Fibroblast of mammary gland (primary cell): ENCODE measurements at regions not wholly inside any gene's neighbourhood (a gene's known extent, or its start where the extent isn't known, plus 50 kb on each side); places are given as distances from the start of the nearest gene placed in this dataset.

Experiments
- DNase-seq: peaks from one replicate; pipeline ENCODE4 v3.0.0-alpha.2; 2010; ENCODE audit warnings: low read depth
- H3K4me3 ChIP-seq: 2 replicates; pipeline ENCODE4 v1.5.1; 2011; ENCODE audit warnings: low read depth, mild to moderate bottlenecking, low read length, moderate library complexity; ENCODE audit not compliant: control insufficient read depth
- CTCF ChIP-seq: conservative IDR thresholded peaks from 2 replicates; pipeline ENCODE4 v1.5.1; 2011; ENCODE audit warnings: low read depth, low read length, inconsistent platforms; ENCODE audit not compliant: control insufficient read depth, insufficient read depth

GRCh38 chr2:223431479-223431878, 170.7 kb downstream of the SCG2 start:
- TF ChIP-seq CTCF, result no peak
- no peak for DNase-seq
- H3K4me3 ChIP-seq, result no peak overlapping the region

- H3K4me3 ChIP-seq, result no peak overlapping the region
- no peak for DNase-seq
- TF ChIP-seq CTCF, result no peak
These were observed 168.7 kb downstream of the SCG2 start for GRCh38 chr2:223433461-223433860.

GRCh38 chr2:223437788-223438187, 164.4 kb downstream of the SCG2 start:
- H3K4me3 ChIP-seq, result no peak overlapping the region
- TF ChIP-seq CTCF, result no peak
- no peak for DNase-seq

GRCh38 chr2:223439184-223439583, 163.0 kb downstream of the SCG2 start:
- H3K4me3 ChIP-seq, result no peak overlapping the region
- DNase-seq, result no peak
- no peak for TF ChIP-seq CTCF

GRCh38 chr2:223439786-223440185, 162.4 kb downstream of the SCG2 start:
- TF ChIP-seq CTCF, result no peak
- no peak overlapping the region for H3K4me3 ChIP-seq
- DNase-seq, result no peak

- no peak for DNase-seq
- TF ChIP-seq CTCF, result no peak
These were observed 159.3 kb downstream of the SCG2 start for GRCh38 chr2:223442847-223443246.

GRCh38 chr2:223450246-223450645, 151.9 kb downstream of the SCG2 start:
- no peak for TF ChIP-seq CTCF
- DNase-seq, result no peak
- no peak overlapping the region for H3K4me3 ChIP-seq

More at GRCh38 chr2:223442847-223443246, 159.3 kb downstream of the SCG2 start:
- no peak overlapping the region for H3K4me3 ChIP-seq
